HepG2 (cell line): ENCODE measurements at regions not wholly inside any gene's neighbourhood (a gene's known extent, or its start where the extent isn't known, plus 50 kb on each side); places are given as distances from the start of the nearest gene placed in this dataset.

ENCODE experiments used
- ATAC-seq: fragments of 200-7000 bp; cut with Tn5 transposase; 3 replicates; pipeline ENCODE4 v1.9.1; 2020; ENCODE audit warnings: mild to moderate bottlenecking, moderate library complexity
- BruUV-seq: library from RNA; stranded (reverse); fragments of 400-500 nt; replicated peaks from 2 replicates; lab custom pipeline; 2021; lab: Mats Ljungman, UMichigan
- CTCF ChIA-PET: fragments of 300-600 bp; formaldehyde crosslinking; extraction: SDS; loops from one replicate; lab custom pipeline; 2021; ENCODE audit warnings: low total read pairs, inconsistent platforms, low intra/inter-chr PET ratio; lab: Yijun Ruan, JAX
- POLR2A ChIA-PET: fragments of 350-600 bp; sonication (Branson Sonifier 250); formaldehyde crosslinking; loops from one replicate; lab custom pipeline; 2020; ENCODE audit warnings: antibody characterized with exemption, inconsistent platforms; lab: Yijun Ruan, JAX
- DNase-seq: peaks from one replicate; pipeline ENCODE4 v3.0.0-alpha.2; 2015; ENCODE audit warnings: low spot score
- FAIRE-seq: peaks from 3 replicates; lab custom pipeline; 2011; peaks lifted over from hg19 to GRCh38; lab: Jason Lieb, UNC
- H2AFZ ChIP-seq: one replicate; pipeline ENCODE4 v1.6.1; 2011; ENCODE audit warnings: low read length, inconsistent platforms
- H3K27ac ChIP-seq: fragments of 300-600 bp; 3 replicates; pipeline ENCODE4 v1.8.0; 2011; ENCODE audit warnings: mixed run types, mild to moderate bottlenecking, mixed read lengths, low read length, inconsistent platforms; ENCODE audit not compliant: insufficient read depth; ENCODE audit errors: extremely low read length
- H3K27me3 ChIP-seq, 2 experiments: fragments of 200-600 bp in 1 of 2; 2 replicates in 1 of 2; 3 replicates in 1 of 2; pipeline versions ENCODE4 v1.6.0 to v1.8.0; 2011; ENCODE audit warnings: low read length in 2 of 2, mild to moderate bottlenecking in 2 of 2, moderate library complexity in 2 of 2, inconsistent platforms in 1 of 2; ENCODE audit not compliant: insufficient read depth in 2 of 2, control insufficient read depth in 1 of 2
- H3K36me3 ChIP-seq, 2 experiments: fragments of 200-600 bp in 1 of 2; replicated peaks in 1 of 2; 2 replicates in 1 of 2; 3 replicates in 1 of 2; pipeline versions ENCODE4 v1.5.1 to v1.8.0; 2011; ENCODE audit warnings: low read length in 2 of 2, inconsistent platforms in 1 of 2; ENCODE audit not compliant: insufficient read depth in 2 of 2, control insufficient read depth in 1 of 2
- H3K4me1 ChIP-seq: 2 replicates; pipeline ENCODE4 v1.5.1; 2012; ENCODE audit warnings: low read length, inconsistent platforms; ENCODE audit not compliant: insufficient read depth
- H3K4me2 ChIP-seq: 2 replicates; pipeline ENCODE4 v1.6.0; 2011; ENCODE audit warnings: low read depth, low read length, inconsistent platforms
- H3K4me3 ChIP-seq, 3 experiments: fragments of 200-600 bp in 1 of 3; sonication (generic), shearing (Covaris generic) in 1 of 3; replicated peaks in 1 of 3; 2 replicates each; pipeline ENCODE4 v1.5.1; 2011 to 2016; ENCODE audit warnings: low read length in 3 of 3, inconsistent platforms in 2 of 3, low read depth in 2 of 3, mild to moderate bottlenecking in 2 of 3, control low read depth in 1 of 3, mixed read lengths in 1 of 3; ENCODE audit not compliant: insufficient read depth in 1 of 3
- H3K79me2 ChIP-seq: one replicate; pipeline ENCODE4 v1.6.1; 2011; ENCODE audit warnings: low read length, inconsistent platforms; ENCODE audit not compliant: insufficient read depth
- H3K9ac ChIP-seq: 2 replicates; pipeline ENCODE4 v1.6.0; 2011; ENCODE audit warnings: mild to moderate bottlenecking, low read depth, low read length, inconsistent platforms; ENCODE audit not compliant: insufficient read depth
- H3K9me3 ChIP-seq: 2 replicates; pipeline ENCODE4 v1.5.1; 2012; ENCODE audit warnings: mild to moderate bottlenecking, low read length
- H4K20me1 ChIP-seq: 2 replicates; pipeline ENCODE4 v1.6.0; 2011; ENCODE audit warnings: inconsistent platforms, mild to moderate bottlenecking, low read length, moderate library complexity; ENCODE audit not compliant: insufficient read depth
- CTCF ChIP-seq: sonication (generic); formaldehyde crosslinking; IDR thresholded peaks from 2 replicates; pipeline ENCODE4 v1.5.0; 2020; ENCODE audit warnings: mild to moderate bottlenecking, missing genetic modification reagents, moderate library complexity
- ELF1 ChIP-seq: sonication (generic); formaldehyde crosslinking; IDR thresholded peaks from 2 replicates; pipeline ENCODE4 v1.4.0; 2020; ENCODE audit warnings: missing genetic modification reagents
- HOXA3 ChIP-seq: sonication (generic); formaldehyde crosslinking; IDR thresholded peaks from 2 replicates; pipeline ENCODE4 v1.5.0; 2020; ENCODE audit warnings: missing genetic modification reagents
- HOXA9 ChIP-seq: sonication (generic); formaldehyde crosslinking; IDR thresholded peaks from 2 replicates; pipeline ENCODE4 v1.8.1; 2022; ENCODE audit warnings: missing genetic modification reagents, mild to moderate bottlenecking, moderate library complexity, borderline replicate concordance
- MAFK ChIP-seq, 2 experiments: IDR thresholded peaks in 1 of 2; conservative IDR thresholded peaks in 1 of 2; 2 replicates each; pipeline ENCODE4 v1.6.1; 2011; ENCODE audit warnings: improper control_type of control experiment in 2 of 2, low read length in 2 of 2
- RCOR2 ChIP-seq: IDR thresholded peaks from 2 replicates; pipeline ENCODE4 v1.6.1; 2016; ENCODE audit warnings: missing biosample characterization, missing genetic modification reagents
- SRSF1 ChIP-seq: fragments of 200-400 bp; formaldehyde crosslinking; optimal IDR thresholded peaks from 2 replicates; pipeline ENCODE3; 2017; ENCODE audit warnings: mild to moderate bottlenecking, low read depth, low read length, moderate library complexity
- SSRP1 ChIP-seq: IDR thresholded peaks from 2 replicates; pipeline ENCODE4 v1.6.1; 2016; ENCODE audit warnings: control low read depth
- U2AF1 ChIP-seq: fragments of 200-400 bp; formaldehyde crosslinking; optimal IDR thresholded peaks from 2 replicates; pipeline ENCODE3; 2017; ENCODE audit warnings: mild to moderate bottlenecking, low read depth, low read length
- YEATS2 ChIP-seq: sonication (generic); formaldehyde crosslinking; IDR thresholded peaks from 2 replicates; pipeline ENCODE4 v1.4.0; 2020; ENCODE audit warnings: missing genetic modification reagents, borderline replicate concordance
- ZMYM3 ChIP-seq: sonication (generic); formaldehyde crosslinking; IDR thresholded peaks from 2 replicates; pipeline ENCODE4 v1.5.1; 2020; ENCODE audit warnings: mild to moderate bottlenecking, missing genetic modification reagents
- ZNF333 ChIP-seq: sonication (generic); formaldehyde crosslinking; IDR thresholded peaks from 2 replicates; pipeline ENCODE4 v1.4.0; 2020; ENCODE audit warnings: mild to moderate bottlenecking, missing genetic modification reagents, borderline replicate concordance
- ZNF354B ChIP-seq: sonication (generic); formaldehyde crosslinking; IDR thresholded peaks from 2 replicates; pipeline ENCODE4 v1.8.0; 2022; ENCODE audit warnings: mild to moderate bottlenecking, missing genetic modification reagents
- ZNF367 ChIP-seq: sonication (generic); formaldehyde crosslinking; IDR thresholded peaks from 2 replicates; pipeline ENCODE4 v1.4.0; 2020; ENCODE audit warnings: missing genetic modification reagents, borderline replicate concordance
- ZNF441 ChIP-seq: sonication (generic); formaldehyde crosslinking; IDR thresholded peaks from 2 replicates; pipeline ENCODE4 v1.7.0; 2021; ENCODE audit warnings: missing genetic modification reagents, borderline replicate concordance
- ZNF775 ChIP-seq: sonication (generic); formaldehyde crosslinking; IDR thresholded peaks from 2 replicates; pipeline ENCODE4 v1.4.0; 2020; ENCODE audit warnings: missing genetic modification reagents, mild to moderate bottlenecking, moderate library complexity, borderline replicate concordance
- ZNF879 ChIP-seq: sonication (generic); formaldehyde crosslinking; IDR thresholded peaks from 2 replicates; pipeline ENCODE4 v1.8.1; 2023; ENCODE audit warnings: missing genetic modification reagents
- WGBS: methylation state at CpG from one replicate; pipeline ENCODE4 v1.1.6; 2017; ENCODE audit warnings: low lambda C conversion rate; 5-methylcytosine and 5-hydroxymethylcytosine counted together
- in situ Hi-C: cut with HindIII; loops from 2 replicates; pipeline ENCODE4 v1.10.0; 2017; ENCODE audit warnings: low pct_unique_long_range_greater_than_20kb; ENCODE audit not compliant: extremely low pct_ligation_motif_present
- intact Hi-C: fragments of 100-400 bp; cut with micrococcal nuclease; formaldehyde crosslinking; loops from one replicate; pipeline ENCODE4 v1.10.0; 2022; ENCODE audit not compliant: unreplicated experiment
- TF ChIP-seq, protein P1 (sequence below): sonication (generic); formaldehyde crosslinking; conservative IDR thresholded peaks from 2 replicates; pipeline ENCODE4 v1.4.0; 2020; ENCODE audit warnings: missing genetic modification reagents

GRCh38 chr5:109614301-109614700 lies 75.4 kb upstream of the MAN2A1 start:
- POLR2A ChIA-PET = no interaction called here

More at GRCh38 chr5:109614301-109614700, 75.4 kb upstream of the MAN2A1 start:
- H3K4me1 ChIP-seq = no peaks in the 10 kb centered on the region
- no peaks in the 10 kb centered on the region for H3K79me2 ChIP-seq
- H3K9me3 ChIP-seq = no peaks in the 10 kb centered on the region
- DNase-seq (no peak), FAIRE-seq (no peak), ATAC-seq (no peak)
- H3K27ac ChIP-seq = no peak overlapping the region
- 72% methylated on average over 4 of the region's 4 CpGs for WGBS
- no peak overlapping the region for H3K4me2 ChIP-seq
- CTCF ChIA-PET = no interaction called here
- no peak overlapping the region for H3K9ac ChIP-seq
- no peak overlapping the region for H2AFZ ChIP-seq
- intact Hi-C loops (no loop called here), in situ Hi-C loops (no loop called here)
- no peak overlapping the region for H3K4me3 ChIP-seq
- no TSS peak for BruUV-seq
- H3K27me3 ChIP-seq = peaks cover 0 to 3% of the 10 kb centered on the region in 2 experiments; a peak in 1 of 5 replicates
- no peaks in the 10 kb centered on the region for H3K36me3 ChIP-seq
- TF ChIP-seq ZNF441 (CRISPR knock-in tag) (no peak), ZNF354B (CRISPR knock-in tag) (no peak), HOXA3 (CRISPR knock-in tag) (no peak), SRSF1 (no peak), RCOR2 (CRISPR knock-in tag) (no peak), ZMYM3 (CRISPR knock-in tag) (no peak), U2AF1 (no peak), SSRP1 (CRISPR knock-in tag) (no peak), MAFK (conservative IDR thresholded peaks at IDR 0.05 in 1 of 2, IDR thresholded peaks at IDR 0.05 in 1 of 2; ENCODE audit: low read length in 2 of 2) (no peak), ZNF879 (CRISPR knock-in tag) (no peak), ZNF367 (CRISPR knock-in tag) (no peak), ELF1 (CRISPR knock-in tag) (no peak), HOXA9 (CRISPR knock-in tag) (no peak), CTCF (CRISPR knock-in tag) (no peak), YEATS2 (no peak), ZNF775 (CRISPR knock-in tag) (no peak), ZNF333 (CRISPR knock-in tag) (no peak)
- TF ChIP-seq, protein P1, sequence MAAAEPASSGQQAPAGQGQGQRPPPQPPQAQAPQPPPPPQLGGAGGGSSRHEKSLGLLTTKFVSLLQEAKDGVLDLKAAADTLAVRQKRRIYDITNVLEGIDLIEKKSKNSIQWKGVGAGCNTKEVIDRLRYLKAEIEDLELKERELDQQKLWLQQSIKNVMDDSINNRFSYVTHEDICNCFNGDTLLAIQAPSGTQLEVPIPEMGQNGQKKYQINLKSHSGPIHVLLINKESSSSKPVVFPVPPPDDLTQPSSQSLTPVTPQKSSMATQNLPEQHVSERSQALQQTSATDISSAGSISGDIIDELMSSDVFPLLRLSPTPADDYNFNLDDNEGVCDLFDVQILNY (CRISPR knock-in tag) = no peak
- H4K20me1 ChIP-seq = no peaks in the 10 kb centered on the region
